ENCODE measurements at regions not wholly inside any gene's neighbourhood (a gene's known extent, or its start where the extent isn't known, plus 50 kb on each side); places are given as distances from the start of the nearest gene placed in this dataset.

GRCh38 chr6:8492536-8493133 is 57.3 kb upstream of the SLC35B3 start:
- TF ChIP-seq ZNF274 (IDR thresholded peaks at IDR 0.05; ENCODE audit: low read depth, low read length) (no peak), SRF (IDR thresholded peaks at IDR 0.05; ENCODE audit: low read depth) (no peak), REST (IDR thresholded peaks at IDR 0.05; ENCODE audit: low read depth) (peak; percentile 49), CTCF (IDR thresholded peaks at IDR 0.05 in 2 of 3, conservative IDR thresholded peaks at IDR 0.05 in 1 of 3; ENCODE audit: borderline replicate concordance in 1 of 3, insufficient read depth in 1 of 3, low read depth in 2 of 3, low read length in 2 of 3) (no peak), FOSL1 (IDR thresholded peaks at IDR 0.05; ENCODE audit: low read depth) (no peak)
- POLR2A ChIA-PET: no interaction called here
- Histone ChIP-seq H3K9ac (ENCODE audit: low read length) (no peak overlapping the region), H3K36me3 (ENCODE audit: control insufficient read depth in 1 of 2, insufficient read depth in 2 of 2, low read length in 2 of 2) (no peaks in the 10 kb centered on the region), H3K27me3 (ENCODE audit: insufficient read depth, low read length) (no peaks in the 10 kb centered on the region), H3K4me1 (ENCODE audit: control insufficient read depth in 1 of 2, insufficient read depth in 2 of 2, low read length in 2 of 2) (no peaks in the 10 kb centered on the region), H3K79me2 (ENCODE audit: insufficient read depth, low read length) (no peaks in the 10 kb centered on the region), H2AFZ (ENCODE audit: low read depth, low read length, poor library complexity, severe bottlenecking) (no peak overlapping the region), H4K20me1 (ENCODE audit: insufficient read depth) (no peaks in the 10 kb centered on the region), H3K27ac (ENCODE audit: low read depth, low read length) (no peak overlapping the region), H3K4me3 (replicated peaks in 1 of 2; ENCODE audit: low read depth in 1 of 2, low read length in 2 of 2) (no peak overlapping the region), H3K9me3 (ENCODE audit: control insufficient read depth in 1 of 2, insufficient read depth in 1 of 2, low read depth in 1 of 2, low read length in 2 of 2) (no peaks in the 10 kb centered on the region), H3K9me2 (ENCODE audit: insufficient read depth) (no peaks in the 10 kb centered on the region), H3K4me2 (ENCODE audit: low read length) (no peak overlapping the region)
- CTCF ChIA-PET: no interaction called here
- RAD21 ChIA-PET (ENCODE audit: low non-redundant PET in 1 of 2, low total read pairs in 2 of 2, uncharacterized antibody in 2 of 2, unreplicated experiment in 2 of 2): no interaction called here
- intact Hi-C loops (cut with micrococcal nuclease): no loop called here
- no peak for DNase-seq (ENCODE audit: low read depth, low spot score)
- BruUV-seq (replicated peaks): no TSS peak
- ATAC-seq: no peak
